GM18499 (cell line): ENCODE measurements at regions not wholly inside any gene's neighbourhood (a gene's known extent, or its start where the extent isn't known, plus 50 kb on each side); places are given as distances from the start of the nearest gene placed in this dataset.

ENCODE experiments used
- ATAC-seq: cut with Tn5 transposase; IDR thresholded peaks from one replicate; pipeline ENCODE4 v1.9.1; 2021; ENCODE audit warnings: moderate number of reproducible peaks; ENCODE audit not compliant: insufficient read depth, unreplicated experiment

- ATAC-seq, result no peak
These were observed 106.7 kb upstream of the FOXF1 start for GRCh38 chr16:86403541-86404163.

GRCh38 chr16:86404678-86405077 is 105.6 kb upstream of the FOXF1 start:
- no peak for ATAC-seq

- no peak for ATAC-seq
These were observed 105.0 kb upstream of the FOXF1 start for GRCh38 chr16:86405319-86405718.

GRCh38 chr16:86406056-86406455 is 104.3 kb upstream of the FOXF1 start:
- ATAC-seq, result no peak

GRCh38 chr16:86408685-86409084 is 101.6 kb upstream of the FOXF1 start:
- no peak for ATAC-seq

GRCh38 chr16:86410081-86410480 is 100.2 kb upstream of the FOXF1 start:
- ATAC-seq, result no peak

GRCh38 chr16:86410529-86410928 is 99.8 kb upstream of the FOXF1 start:
- no peak for ATAC-seq

GRCh38 chr16:86411897-86412296 is 98.4 kb upstream of the FOXF1 start:
- no peak for ATAC-seq

GRCh38 chr16:86414991-86415740 is 95.2 kb upstream of the FOXF1 start:
- ATAC-seq, result no peak

- no peak for ATAC-seq
These were observed 91.3 kb upstream of the FOXF1 start for GRCh38 chr16:86418981-86419380.

GRCh38 chr16:86419518-86419917 is 90.8 kb upstream of the FOXF1 start:
- ATAC-seq, result no peak

- no peak for ATAC-seq
These were observed 88.3 kb upstream of the FOXF1 start for GRCh38 chr16:86421995-86422394.

GRCh38 chr16:86424398-86424797 is 85.9 kb upstream of the FOXF1 start:
- ATAC-seq, result no peak

- no peak for ATAC-seq
These were observed 85.3 kb upstream of the FOXF1 start for GRCh38 chr16:86424985-86425384.

GRCh38 chr16:86426063-86426642 is 84.2 kb upstream of the FOXF1 start:
- ATAC-seq, result no peak

- no peak for ATAC-seq
These were observed 82.9 kb upstream of the FOXF1 start for GRCh38 chr16:86427433-86427851.

GRCh38 chr16:86428729-86429517 is 81.4 kb upstream of the FOXF1 start:
- no peak for ATAC-seq

GRCh38 chr16:86429663-86430062 is 80.7 kb upstream of the FOXF1 start:
- no peak for ATAC-seq

- ATAC-seq, result no peak
These were observed 79.5 kb upstream of the FOXF1 start for GRCh38 chr16:86430814-86431213.

GRCh38 chr16:86431540-86431939 is 78.8 kb upstream of the FOXF1 start:
- ATAC-seq, result no peak

- ATAC-seq, result no peak
These were observed 78.3 kb upstream of the FOXF1 start for GRCh38 chr16:86432048-86432447.
